ENCODE measurements at regions not wholly inside any gene's neighbourhood (a gene's known extent, or its start where the extent isn't known, plus 50 kb on each side); places are given as distances from the start of the nearest gene placed in this dataset.
A peak's percentile ranks its signal among the peaks of the same experiment; 100 is the strongest.

DNA sequence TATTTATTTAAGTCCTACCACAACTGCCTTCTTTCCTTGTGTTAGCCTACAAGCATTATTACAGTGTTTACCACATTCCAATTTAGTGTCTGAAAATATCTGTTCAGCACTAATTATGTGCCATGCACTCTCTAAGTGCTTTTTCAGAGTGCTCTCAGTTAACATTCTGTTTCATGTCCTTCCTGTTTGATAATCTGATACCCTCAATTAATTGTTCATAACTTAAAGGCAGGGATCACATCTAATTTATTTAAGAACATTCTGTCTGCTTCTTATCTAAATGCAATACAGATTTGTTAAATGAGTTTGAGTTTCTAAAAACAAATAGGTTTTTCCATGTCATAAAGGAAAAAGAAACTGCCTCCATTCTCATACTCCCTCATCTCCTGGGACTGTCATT, 649.6 kb upstream of the ATXN8OS start:
- TF ChIP-seq, protein P1, sequence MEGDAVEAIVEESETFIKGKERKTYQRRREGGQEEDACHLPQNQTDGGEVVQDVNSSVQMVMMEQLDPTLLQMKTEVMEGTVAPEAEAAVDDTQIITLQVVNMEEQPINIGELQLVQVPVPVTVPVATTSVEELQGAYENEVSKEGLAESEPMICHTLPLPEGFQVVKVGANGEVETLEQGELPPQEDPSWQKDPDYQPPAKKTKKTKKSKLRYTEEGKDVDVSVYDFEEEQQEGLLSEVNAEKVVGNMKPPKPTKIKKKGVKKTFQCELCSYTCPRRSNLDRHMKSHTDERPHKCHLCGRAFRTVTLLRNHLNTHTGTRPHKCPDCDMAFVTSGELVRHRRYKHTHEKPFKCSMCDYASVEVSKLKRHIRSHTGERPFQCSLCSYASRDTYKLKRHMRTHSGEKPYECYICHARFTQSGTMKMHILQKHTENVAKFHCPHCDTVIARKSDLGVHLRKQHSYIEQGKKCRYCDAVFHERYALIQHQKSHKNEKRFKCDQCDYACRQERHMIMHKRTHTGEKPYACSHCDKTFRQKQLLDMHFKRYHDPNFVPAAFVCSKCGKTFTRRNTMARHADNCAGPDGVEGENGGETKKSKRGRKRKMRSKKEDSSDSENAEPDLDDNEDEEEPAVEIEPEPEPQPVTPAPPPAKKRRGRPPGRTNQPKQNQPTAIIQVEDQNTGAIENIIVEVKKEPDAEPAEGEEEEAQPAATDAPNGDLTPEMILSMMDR (IDR thresholded peaks at IDR 0.05; ENCODE audit: low read depth, low read length) = no peak
- no peaks in the 10 kb centered on the region for H3K36me3 ChIP-seq
- no peak for DNase-seq (ENCODE audit: low read depth in 1 of 2, low spot score in 1 of 2)
- H3K27ac ChIP-seq = no peak overlapping the region
- H3K9me3 ChIP-seq (ENCODE audit: low read depth) = no peaks in the 10 kb centered on the region
- no peaks in the 10 kb centered on the region for H3K27me3 ChIP-seq
- H3K4me1 ChIP-seq (ENCODE audit: low read depth) = no peaks in the 10 kb centered on the region
- H3K4me3 ChIP-seq = no peak overlapping the region

DNA sequence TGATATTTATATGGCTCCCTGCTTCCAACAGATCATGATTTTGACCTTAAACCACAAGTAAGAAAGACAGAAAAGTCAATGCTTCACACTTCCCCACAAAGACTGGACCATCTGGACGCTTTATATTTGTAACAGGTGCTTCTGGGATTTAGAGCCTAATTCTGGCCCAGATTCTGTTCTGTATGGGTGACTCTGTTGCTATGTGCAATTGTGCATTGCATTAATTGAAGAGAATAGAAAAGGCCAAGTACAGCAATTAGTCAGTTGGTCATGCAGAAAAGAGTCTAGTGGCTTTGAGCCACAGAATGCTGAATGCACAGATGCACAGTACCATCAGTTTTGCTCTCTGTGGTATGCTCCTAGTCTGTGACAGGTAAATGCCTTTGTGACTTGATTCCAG, 657.4 kb upstream of the ATXN8OS start:
- Histone ChIP-seq H3K4me1 (ENCODE audit: low read depth) (no peaks in the 10 kb centered on the region), H3K9me3 (ENCODE audit: low read depth) (no peaks in the 10 kb centered on the region), H3K4me3 (no peak overlapping the region), H3K36me3 (no peaks in the 10 kb centered on the region), H3K27ac (no peak overlapping the region), H3K27me3 (no peaks in the 10 kb centered on the region)
- no peak for DNase-seq (ENCODE audit: low read depth in 1 of 2, low spot score in 1 of 2)
- TF ChIP-seq, protein P1 (IDR thresholded peaks at IDR 0.05; ENCODE audit: low read depth, low read length) = no peak

DNA sequence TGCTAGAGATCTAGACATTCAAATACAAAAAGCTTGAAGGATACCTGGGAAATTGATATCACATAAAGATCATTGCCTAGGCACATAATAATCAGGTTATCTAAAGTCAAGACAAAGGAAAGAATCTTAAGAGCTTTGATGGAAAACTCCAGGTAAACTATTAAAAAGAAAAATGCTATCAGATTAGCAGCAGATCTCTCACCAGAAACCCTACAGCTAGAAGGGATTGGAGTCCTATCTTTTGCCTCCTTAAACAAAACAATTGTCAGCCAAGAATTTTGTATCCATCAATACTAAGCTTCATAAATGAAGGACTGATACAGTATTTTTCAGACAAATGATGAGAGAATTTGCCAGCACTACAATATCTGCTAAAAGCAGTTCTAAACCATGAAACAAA, 682.4 kb upstream of the ATXN8OS start:
- Histone ChIP-seq H3K9me3 (ENCODE audit: low read depth) (no peaks in the 10 kb centered on the region), H3K36me3 (no peaks in the 10 kb centered on the region), H3K4me1 (ENCODE audit: low read depth) (no peaks in the 10 kb centered on the region), H3K27me3 (no peaks in the 10 kb centered on the region), H3K4me3 (no peak overlapping the region), H3K27ac (no peak overlapping the region)
- DNase-seq (ENCODE audit: low read depth in 1 of 2, low spot score in 1 of 2) = no peak
- TF ChIP-seq, protein P1 (IDR thresholded peaks at IDR 0.05; ENCODE audit: low read depth, low read length) = no peak

DNA sequence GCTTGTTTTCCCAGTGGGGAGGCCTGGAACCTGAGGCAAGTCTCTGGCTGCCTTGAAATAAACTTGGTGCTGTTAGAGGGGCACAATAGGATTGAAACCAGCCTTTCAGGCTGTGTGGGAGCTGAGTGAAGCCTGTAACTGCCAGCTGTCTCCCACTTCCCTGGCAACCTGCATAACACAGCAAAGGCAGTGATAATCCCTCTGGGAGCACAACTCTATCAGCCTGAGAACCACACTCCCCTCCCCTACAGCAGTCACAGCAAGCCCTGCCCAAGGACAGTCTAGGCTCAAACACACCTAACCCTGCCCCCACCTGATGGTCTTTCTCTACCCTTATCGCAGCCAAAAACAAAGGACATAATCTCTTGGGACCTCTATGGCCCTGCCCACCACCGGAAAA, 683.8 kb upstream of the ATXN8OS start:
- TF ChIP-seq, protein P1 (IDR thresholded peaks at IDR 0.05; ENCODE audit: low read depth, low read length) = no peak
- Histone ChIP-seq H3K4me3 (no peak overlapping the region), H3K36me3 (no peaks in the 10 kb centered on the region), H3K4me1 (ENCODE audit: low read depth) (no peaks in the 10 kb centered on the region), H3K27ac (no peak overlapping the region), H3K9me3 (ENCODE audit: low read depth) (no peaks in the 10 kb centered on the region), H3K27me3 (no peaks in the 10 kb centered on the region)
- no peak for DNase-seq (ENCODE audit: low read depth in 1 of 2, low spot score in 1 of 2)

DNA sequence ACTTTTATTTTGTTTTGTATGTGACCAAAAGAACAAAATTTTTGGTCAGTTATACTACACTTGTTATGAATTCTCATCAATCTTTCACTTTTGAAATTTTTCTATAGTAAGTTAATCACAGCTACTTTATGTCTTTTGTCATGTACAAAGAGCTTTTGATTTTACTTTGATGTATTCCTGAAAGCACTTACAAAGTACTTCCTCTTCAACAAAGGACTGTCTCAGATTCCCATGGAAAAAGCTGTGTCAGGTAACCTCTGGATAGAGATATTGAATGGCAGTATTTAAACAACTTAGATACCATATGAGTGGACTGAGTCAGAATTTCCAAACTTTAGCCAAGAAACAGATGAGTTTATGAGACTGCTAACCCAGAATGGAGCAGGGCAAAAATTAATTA, 689.3 kb upstream of the ATXN8OS start:
- TF ChIP-seq, protein P1 (IDR thresholded peaks at IDR 0.05; ENCODE audit: low read depth, low read length) = no peak
- Histone ChIP-seq H3K27ac (no peak overlapping the region), H3K4me1 (ENCODE audit: low read depth) (no peaks in the 10 kb centered on the region), H3K27me3 (no peaks in the 10 kb centered on the region), H3K9me3 (ENCODE audit: low read depth) (no peaks in the 10 kb centered on the region), H3K4me3 (no peak overlapping the region), H3K36me3 (no peaks in the 10 kb centered on the region)
- DNase-seq (ENCODE audit: low read depth in 1 of 2, low spot score in 1 of 2) = peak in 1 of 2 donors; percentile 1

DNA sequence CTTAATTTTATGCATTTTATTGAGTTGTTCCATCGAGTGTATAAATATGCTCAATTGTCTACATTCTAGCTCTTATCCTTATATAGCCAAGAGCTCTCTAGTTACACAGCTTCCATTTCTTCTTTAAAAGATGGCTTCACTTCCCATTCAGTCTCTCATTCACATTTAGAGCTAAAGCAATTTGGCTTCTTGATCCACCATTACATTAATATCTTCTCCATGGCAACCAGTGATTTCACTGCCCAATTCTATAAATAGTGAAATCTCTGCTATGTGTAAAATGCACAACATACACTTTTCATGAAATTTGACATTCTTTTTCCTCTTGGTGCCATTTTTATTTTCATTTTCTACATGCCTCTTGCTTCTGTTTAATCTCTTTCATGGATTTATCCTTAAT, 696.9 kb upstream of the ATXN8OS start:
- H3K4me1 ChIP-seq (ENCODE audit: low read depth) = no peaks in the 10 kb centered on the region
- H3K36me3 ChIP-seq = no peaks in the 10 kb centered on the region
- H3K27me3 ChIP-seq = no peaks in the 10 kb centered on the region
- no peaks in the 10 kb centered on the region for H3K9me3 ChIP-seq (ENCODE audit: low read depth)
- no peak overlapping the region for H3K27ac ChIP-seq
- TF ChIP-seq, protein P1 (IDR thresholded peaks at IDR 0.05; ENCODE audit: low read depth, low read length) = no peak
- no peak overlapping the region for H3K4me3 ChIP-seq
- DNase-seq (ENCODE audit: low read depth in 1 of 2, low spot score in 1 of 2) = no peak
